Kidney tubule cell (primary cell): ENCODE measurements at regions not wholly inside any gene's neighbourhood (a gene's known extent, or its start where the extent isn't known, plus 50 kb on each side); places are given as distances from the start of the nearest gene placed in this dataset.
"Not testable (repeated sequence)": the region's sequence is repeated elsewhere in the genome, so short reads cannot be mapped to it uniquely, and the experiment has no call there.

Experiments
- DNase-seq: peaks from one replicate; pipeline ENCODE4 v3.0.0-alpha.2; 2018; ENCODE audit warnings: low spot score

DNA sequence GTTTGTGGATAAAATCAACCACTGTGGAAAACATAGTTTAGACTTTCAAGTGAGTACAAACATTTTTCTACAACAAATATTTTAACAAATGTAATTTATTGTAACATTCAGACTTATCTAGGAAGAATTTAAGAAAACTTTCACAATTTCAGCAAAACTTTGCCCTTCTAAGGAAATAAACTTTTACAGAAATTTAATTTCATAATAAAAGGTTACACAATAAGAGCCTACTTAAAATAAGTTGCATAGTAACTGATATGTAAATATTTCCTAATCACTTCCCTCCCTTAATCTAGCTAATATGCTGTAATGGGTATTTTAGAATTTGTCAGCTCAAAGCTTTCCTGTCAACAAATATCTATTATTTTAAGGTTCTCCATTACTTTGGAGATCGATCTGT, 1899.9 kb downstream of the MAT2B start:
- no peak for DNase-seq

GRCh38 chr5:165407352-165407751, 1901.9 kb downstream of the MAT2B start:
- no peak for DNase-seq

- no peak for DNase-seq
These were observed 1905.1 kb downstream of the MAT2B start for GRCh38 chr5:165410476-165410875.

DNA sequence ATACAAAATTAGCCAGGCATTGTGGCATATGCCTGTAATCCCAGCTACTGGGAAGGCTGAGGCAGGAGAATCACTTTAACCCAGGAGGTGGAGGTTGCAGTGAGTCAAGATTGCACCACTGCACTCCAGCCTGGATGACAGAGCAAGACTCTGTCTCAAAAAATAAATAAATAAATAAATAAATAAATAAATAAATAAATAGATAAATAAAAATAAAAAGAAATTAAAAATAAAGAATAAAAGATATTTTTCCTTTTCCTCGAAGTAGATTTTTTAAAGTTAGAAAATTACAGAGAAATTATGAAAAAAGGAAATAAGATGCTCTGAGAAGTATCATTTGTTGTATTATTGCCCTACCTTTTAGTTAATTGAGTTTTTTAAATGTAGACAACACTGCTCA, 1906.1 kb downstream of the MAT2B start:
- not testable (repeated sequence) for DNase-seq

- DNase-seq, result no peak
These were observed 1915.1 kb downstream of the MAT2B start for GRCh38 chr5:165420493-165420892.

GRCh38 chr5:165423697-165424299, 1918.4 kb downstream of the MAT2B start:
- no peak for DNase-seq

DNA sequence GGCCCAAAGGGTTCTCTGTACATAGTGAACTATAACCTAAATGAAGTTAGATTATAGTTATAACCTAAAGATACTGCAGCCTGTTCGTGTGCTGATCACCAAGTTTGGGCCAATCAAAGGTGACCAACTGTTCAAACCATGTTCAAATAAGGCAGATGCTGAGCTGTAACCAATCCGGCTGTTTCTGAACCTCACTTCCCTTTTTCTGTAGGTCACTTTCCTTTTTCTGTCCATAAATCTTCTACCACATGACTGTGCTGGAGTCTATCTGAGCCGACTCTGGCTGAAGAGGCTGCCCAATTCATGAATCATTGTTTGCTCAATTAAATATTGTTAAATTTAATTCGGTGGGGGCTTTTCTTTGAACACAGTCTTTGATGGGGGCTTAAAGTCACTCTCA, 1920.2 kb downstream of the MAT2B start:
- no peak for DNase-seq

DNA sequence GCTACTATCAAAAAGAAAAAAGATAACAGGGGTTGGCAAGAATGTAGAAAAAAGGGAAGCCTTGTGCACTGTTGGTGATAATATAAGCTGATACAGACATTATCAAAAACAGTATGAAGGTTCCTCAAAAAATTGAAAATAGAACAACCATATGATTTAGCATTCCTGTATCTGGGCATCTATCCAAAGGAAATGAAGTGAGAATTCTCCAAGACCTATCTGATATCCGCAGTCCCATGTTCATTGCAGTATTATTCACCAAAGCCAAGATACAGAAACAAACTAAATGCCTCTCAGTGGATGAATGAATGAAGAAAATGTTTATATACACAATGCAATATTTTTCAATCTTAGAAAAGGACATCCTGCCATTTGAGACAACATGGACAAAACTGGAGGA, 1943.3 kb downstream of the MAT2B start:
- DNase-seq, result no peak

DNA sequence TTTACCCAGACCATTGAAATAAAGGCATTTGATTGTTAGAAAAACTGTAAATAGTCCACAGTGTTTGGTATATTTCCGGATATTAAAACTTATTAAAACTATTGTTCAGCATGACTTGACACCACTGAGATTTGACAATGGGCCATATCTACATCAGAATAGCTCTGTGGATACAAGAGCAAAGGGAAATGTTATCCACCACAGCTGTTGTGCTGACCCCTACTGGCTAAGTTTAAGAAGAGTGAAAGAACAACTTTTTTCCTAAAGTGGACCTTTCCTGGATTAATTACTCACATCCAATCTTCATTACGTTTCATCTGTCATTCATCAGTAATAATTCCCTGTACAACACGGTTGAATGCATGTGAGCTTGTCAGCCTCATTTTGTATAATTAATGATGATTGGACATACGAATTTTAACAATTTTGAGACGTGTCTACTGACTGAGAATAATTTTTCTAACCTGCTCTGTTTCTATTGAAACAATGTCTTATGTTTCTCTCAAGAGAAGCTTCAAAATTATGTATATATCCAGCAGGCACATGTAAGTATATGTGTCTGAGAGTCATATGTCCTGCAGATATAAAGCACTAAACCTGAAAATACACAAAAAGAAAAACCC, 1952.6 kb downstream of the MAT2B start:
- peak; percentile 48 for DNase-seq

DNA sequence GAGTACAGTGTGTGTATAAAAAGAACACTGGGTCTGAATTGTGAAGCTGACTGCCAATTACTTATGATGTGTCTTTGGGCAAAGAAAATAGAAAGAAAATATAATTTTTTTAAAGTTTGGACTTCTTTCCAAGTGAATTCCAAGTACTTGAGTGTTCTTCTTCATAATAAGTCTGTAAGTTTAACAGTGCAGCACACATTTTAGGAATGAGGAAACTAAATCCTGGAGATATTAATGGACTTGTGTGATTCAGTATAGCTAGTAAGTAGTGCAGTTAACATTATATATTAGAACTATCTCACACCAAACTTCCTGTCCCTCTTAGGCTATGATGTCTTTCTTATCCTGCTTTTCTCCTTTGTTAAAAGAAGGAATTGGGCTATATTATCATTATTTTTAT, 1953.8 kb downstream of the MAT2B start:
- peak; percentile 2 for DNase-seq

DNA sequence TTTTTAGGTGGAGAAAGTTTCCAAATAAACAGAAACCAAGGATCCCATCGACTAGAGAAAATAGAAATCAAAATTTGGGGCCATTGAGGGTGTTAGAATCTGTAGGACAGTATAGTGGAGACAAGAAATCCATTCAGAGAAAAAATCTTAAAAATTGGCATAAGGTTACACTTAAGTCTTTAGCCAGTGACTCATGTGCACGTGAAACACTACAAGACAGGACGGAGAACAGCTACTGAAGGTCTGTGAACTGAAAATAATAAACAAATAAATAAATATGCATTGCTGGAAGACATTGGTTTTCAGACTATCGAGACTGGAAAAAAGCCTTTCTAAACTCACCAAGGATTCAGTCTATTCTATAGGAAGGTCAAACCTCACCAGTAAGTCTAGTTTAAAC, 1955.5 kb downstream of the MAT2B start:
- no peak for DNase-seq

DNA sequence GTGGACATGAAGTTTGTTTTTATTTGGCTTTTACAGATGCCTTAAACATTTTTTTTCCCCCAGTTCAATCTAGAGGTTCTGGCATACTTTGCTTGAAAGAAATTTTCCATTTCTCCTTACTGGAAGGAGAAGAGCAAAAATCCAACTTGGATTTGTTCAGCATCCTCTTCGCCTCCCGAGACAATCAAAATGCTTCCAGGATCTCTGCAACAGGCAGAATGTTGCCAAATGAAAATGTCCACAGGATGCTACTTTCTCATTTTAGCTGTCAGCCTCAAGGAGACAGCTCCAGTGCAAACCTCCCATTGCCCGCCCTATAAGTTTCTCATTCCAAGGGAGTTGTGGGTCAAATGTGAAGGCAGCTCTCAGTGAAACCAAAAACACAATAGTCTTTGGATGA, 1972.1 kb downstream of the MAT2B start:
- no peak for DNase-seq

DNA sequence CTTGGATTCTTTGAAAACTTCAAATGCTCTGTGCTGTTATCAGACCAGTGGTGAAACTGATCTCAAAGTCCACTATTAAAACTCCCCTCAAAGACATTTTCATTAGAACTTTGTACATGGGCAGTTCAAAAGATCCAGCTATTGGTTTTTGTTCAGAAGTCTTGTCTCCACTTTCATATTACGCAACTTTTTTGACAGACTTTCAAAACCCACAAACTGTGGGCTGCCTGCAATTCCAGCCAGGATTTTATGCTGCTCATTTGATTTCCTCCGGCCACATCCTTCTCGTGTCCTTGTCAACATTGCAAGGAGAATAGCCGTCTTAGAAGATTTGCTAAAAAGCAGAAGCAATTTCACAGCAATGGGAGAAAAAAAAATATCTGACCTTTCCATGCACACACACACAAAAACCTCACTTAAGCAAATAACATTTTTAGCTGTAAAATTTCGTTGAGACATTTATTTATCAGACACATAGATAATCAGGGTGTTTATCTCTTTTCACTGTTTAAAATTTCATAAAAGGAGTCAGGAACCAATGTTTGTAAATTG, 1990.5 kb downstream of the MAT2B start:
- no peak for DNase-seq

- peak; percentile 11 for DNase-seq
These were observed 1992.3 kb downstream of the MAT2B start for GRCh38 chr5:165497707-165498106.

DNA sequence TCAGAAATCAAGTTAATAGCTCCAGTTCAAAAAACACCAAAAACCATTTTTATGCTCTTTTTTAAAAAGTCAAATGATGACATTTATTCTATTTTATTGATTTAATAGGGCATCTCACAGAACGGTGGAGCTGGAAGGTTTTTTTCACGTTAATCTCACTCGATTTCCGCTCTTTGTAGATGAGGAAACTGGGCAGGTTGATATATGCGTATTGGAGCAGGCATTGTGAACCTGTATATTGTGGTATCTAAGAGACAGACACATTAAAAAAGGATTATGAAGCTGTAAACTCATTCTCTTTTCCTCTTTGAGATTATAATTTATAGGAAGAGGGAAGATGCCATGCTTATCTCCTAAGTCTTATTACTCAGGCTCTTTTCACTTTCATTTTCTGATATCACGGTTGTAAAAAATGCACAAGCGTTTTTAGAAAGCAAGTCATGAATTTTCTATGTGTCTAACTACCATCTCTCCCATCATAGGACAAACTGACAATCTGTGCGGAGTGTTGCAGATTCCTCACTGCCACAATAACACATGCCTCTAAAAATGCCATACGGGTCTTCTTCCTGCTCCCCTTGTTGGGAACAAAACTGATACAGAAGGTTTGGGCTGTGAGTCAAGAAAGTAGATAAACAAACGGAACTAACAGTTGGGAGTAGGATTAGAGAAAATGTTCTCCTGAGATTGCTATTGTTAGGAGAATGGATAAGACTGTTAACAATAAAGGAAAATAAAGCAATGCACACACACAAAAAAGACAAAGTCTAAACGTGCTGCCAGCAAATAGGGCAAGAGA, 1997.7 kb downstream of the MAT2B start:
- DNase-seq, result no peak

GRCh38 chr5:165504674-165505073, 1999.3 kb downstream of the MAT2B start:
- no peak for DNase-seq

GRCh38 chr5:165508286-165508685, 2002.9 kb downstream of the MAT2B start:
- DNase-seq, result no peak

- no peak for DNase-seq
These were observed 2003.4 kb downstream of the MAT2B start for GRCh38 chr5:165508861-165509260.

- DNase-seq, result no peak
These were observed 2016.6 kb downstream of the MAT2B start for GRCh38 chr5:165521816-165522610.

DNA sequence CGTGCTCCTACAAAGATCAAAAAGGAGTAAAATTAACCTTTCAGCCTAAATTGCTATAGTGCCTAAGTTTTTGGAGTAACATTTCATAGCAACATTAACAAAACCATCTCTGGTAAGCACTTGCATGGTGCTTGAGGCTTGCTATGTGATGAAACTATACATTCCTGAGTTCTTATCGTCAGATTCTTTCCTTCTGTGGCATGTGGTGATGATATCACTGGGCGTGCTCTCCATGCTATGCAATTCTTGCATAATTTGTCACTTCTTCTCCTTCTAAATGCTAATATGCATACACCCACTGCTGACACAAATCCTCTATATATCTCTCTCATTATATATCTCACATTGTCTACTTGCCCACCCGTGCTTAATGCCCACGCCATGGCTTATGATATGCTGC, 2019.9 kb downstream of the MAT2B start:
- no peak for DNase-seq

DNA sequence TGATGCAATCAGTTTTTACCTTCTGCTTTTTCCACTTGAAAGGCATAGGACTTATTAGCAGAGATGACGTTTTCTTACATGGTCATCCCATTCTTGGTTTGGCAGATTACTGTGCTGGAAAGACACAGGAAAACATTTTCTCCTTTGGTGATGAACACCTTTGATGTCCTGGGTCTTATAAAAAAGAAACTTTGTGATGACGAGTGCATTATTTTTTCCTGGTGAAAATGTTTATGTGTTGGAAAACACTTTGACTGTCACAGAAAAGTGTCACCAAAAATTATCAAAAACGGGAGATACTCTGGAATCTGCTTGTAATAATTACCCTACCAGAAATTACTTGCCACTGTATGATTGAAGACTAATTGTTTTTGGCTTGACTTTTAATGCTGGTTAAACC, 2020.9 kb downstream of the MAT2B start:
- DNase-seq, result no peak

DNA sequence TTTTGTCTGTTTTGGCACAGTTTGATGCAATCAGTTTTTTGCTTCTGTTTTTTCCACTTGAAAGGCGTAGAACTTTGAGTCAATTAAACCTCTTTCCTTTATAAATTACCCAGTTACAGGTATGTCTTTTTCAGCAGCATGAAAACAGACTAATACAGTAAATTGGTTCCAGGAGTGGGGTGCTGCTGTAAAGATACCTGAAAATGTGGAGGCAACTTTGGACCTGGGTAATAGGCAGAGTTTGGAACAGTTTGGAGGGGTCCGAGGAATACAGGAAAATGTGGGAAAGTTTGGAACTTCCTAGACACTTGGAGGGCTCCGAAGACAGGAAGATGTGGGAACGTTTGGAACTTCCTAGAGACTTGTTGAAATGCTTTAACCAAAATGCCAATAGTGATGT, 2022.2 kb downstream of the MAT2B start:
- no peak for DNase-seq
